Kidney (tissue), 13 donors: ENCODE measurements at regions not wholly inside any gene's neighbourhood (a gene's known extent, or its start where the extent isn't known, plus 50 kb on each side); places are given as distances from the start of the nearest gene placed in this dataset.
A peak's percentile ranks its signal among the peaks of the same experiment; 100 is the strongest.

Experiments used
- DNase-seq, 5 donors: peaks; one replicate each; pipeline ENCODE4 v3.0.0-alpha.2; 2013 to 2020
- FAIRE-seq: peaks from 2 replicates; lab custom pipeline; 2012; peaks lifted over from hg19 to GRCh38; lab: Jason Lieb, UNC
- H3K27ac ChIP-seq, 2 donors: one replicate each; pipeline ENCODE4 v1.7.0; 2013; ENCODE audit warnings: low read depth in 2 of 2, low read length in 2 of 2, inconsistent platforms in 1 of 2
- H3K27me3 ChIP-seq: one replicate; pipeline ENCODE4 v1.7.1; 2013; ENCODE audit warnings: low read length, inconsistent platforms; ENCODE audit not compliant: control insufficient read depth, insufficient read depth
- H3K36me3 ChIP-seq, 3 donors: one replicate each; pipeline versions ENCODE4 v1.7.0 to v1.7.1; 2013; ENCODE audit warnings: low read length in 3 of 3, control low read depth in 1 of 3, inconsistent platforms in 1 of 3; ENCODE audit not compliant: insufficient read depth in 3 of 3, control insufficient read depth in 2 of 3
- H3K4me1 ChIP-seq, 3 donors: one replicate each; pipeline versions ENCODE4 v1.7.0 to v1.7.1; 2013; ENCODE audit warnings: low read length in 3 of 3, inconsistent platforms in 1 of 3, low read depth in 1 of 3; ENCODE audit not compliant: control insufficient read depth in 2 of 3, insufficient read depth in 2 of 3
- H3K4me3 ChIP-seq, 3 donors: one replicate each; pipeline versions ENCODE4 v1.7.0 to v1.8.1; 2013; ENCODE audit warnings: low read length in 3 of 3, control low read depth in 1 of 3, inconsistent platforms in 1 of 3
- H3K9ac ChIP-seq, 3 donors: one replicate each; pipeline versions ENCODE4 v1.7.0 to v1.7.1; 2013; ENCODE audit warnings: low read length in 3 of 3, control low read depth in 1 of 3, inconsistent platforms in 1 of 3
- H3K9me3 ChIP-seq, 3 donors: one replicate each; pipeline versions ENCODE4 v1.7.0 to v1.7.1; 2013; ENCODE audit warnings: low read length in 3 of 3, control low read depth in 1 of 3, inconsistent platforms in 1 of 3; ENCODE audit not compliant: control insufficient read depth in 2 of 3, insufficient read depth in 1 of 3
- CTCF ChIP-seq: IDR thresholded peaks from 3 replicates; pipeline ENCODE4 v1.5.1; 2012; ENCODE audit warnings: mild to moderate bottlenecking, moderate library complexity, borderline replicate concordance; ENCODE audit not compliant: insufficient read depth; ENCODE audit errors: extremely low read depth
- intact Hi-C: fragments of 100-400 bp; cut with DNase I; formaldehyde crosslinking; loops from one replicate; pipeline ENCODE4 v1.11.1; 2022
- donor health status: control.
- donor health status: control.
- donor health status: control.
- donor health status: control.
- donor health status: control.
- donor health status: DM: yes; HTN: yes; CAD: no.
- donor health status: Normal renal cell carcinoma (clear cell type).

- H3K9ac ChIP-seq: no peak overlapping the region
- H3K27me3 ChIP-seq: no peaks in the 10 kb centered on the region
- DNase-seq (peak in 1 of 5 donors; percentile 17), FAIRE-seq (no peak)
- no peak for TF ChIP-seq CTCF
- intact Hi-C loops: no loop called here
- no peaks in the 10 kb centered on the region for H3K9me3 ChIP-seq
- H3K27ac ChIP-seq: no peak overlapping the region
- no peak overlapping the region for H3K4me3 ChIP-seq
- H3K36me3 ChIP-seq: no peaks in the 10 kb centered on the region
- no peaks in the 10 kb centered on the region for H3K4me1 ChIP-seq
Measured at GRCh38 chr7:119219663-119220062, 995.2 kb downstream of the ANKRD7 start.

DNA sequence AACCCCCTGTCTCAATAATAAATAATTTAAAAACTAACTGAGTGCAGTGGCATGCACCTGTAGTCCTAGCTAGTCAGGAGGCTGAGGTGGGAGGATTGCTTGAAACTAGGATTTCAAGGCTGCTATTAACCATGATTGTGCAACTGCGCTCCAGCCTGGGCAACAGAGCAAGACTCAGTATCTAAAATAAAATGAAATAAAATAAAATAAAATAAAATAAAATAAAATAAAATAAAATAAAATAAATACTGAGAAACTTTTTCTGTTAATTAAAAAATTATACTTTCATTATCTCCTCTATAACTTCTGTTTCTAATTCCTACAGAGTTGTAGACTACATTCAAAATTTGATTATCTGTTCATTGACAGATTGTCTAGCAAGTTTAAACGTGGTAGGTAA, 999.4 kb downstream of the ANKRD7 start:
- Histone ChIP-seq H3K27ac (no peak overlapping the region), H3K36me3 (no peaks in the 10 kb centered on the region), H3K4me3 (no peak overlapping the region), H3K9me3 (no peaks in the 10 kb centered on the region), H3K9ac (no peak overlapping the region), H3K4me1 (no peaks in the 10 kb centered on the region), H3K27me3 (no peaks in the 10 kb centered on the region)
- no peak for TF ChIP-seq CTCF
- intact Hi-C loops: no loop called here
- DNase-seq (no peak), FAIRE-seq (peak; percentile 30)

- Histone ChIP-seq H3K4me3 (no peak overlapping the region), H3K36me3 (no peaks in the 10 kb centered on the region), H3K27me3 (no peaks in the 10 kb centered on the region), H3K27ac (no peak overlapping the region), H3K9me3 (no peaks in the 10 kb centered on the region), H3K9ac (no peak overlapping the region), H3K4me1 (no peaks in the 10 kb centered on the region)
- no peak for FAIRE-seq
- intact Hi-C loops: no loop called here
- DNase-seq: no peak
- no peak for TF ChIP-seq CTCF
Measured at GRCh38 chr7:119228482-119228881, 1004.0 kb downstream of the ANKRD7 start.

DNA sequence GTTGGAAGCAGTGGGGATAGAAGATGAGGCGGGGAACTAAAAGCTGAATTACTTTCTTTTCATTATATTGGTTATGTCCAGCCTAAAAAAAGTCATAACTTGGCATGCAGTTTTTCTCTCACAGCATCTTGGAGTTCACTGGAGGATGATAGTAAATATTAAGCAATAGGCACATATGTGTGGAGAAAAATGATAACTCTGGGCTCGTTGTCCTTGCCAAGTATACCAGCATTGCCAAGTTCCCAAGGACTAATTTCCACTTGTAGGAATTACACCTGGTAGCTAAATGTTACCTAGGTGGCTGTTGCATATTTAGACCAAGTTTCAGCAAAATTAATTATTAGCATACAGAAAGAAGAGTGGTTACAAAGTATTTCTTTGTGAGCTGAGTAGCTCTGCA, 1007.6 kb downstream of the ANKRD7 start:
- intact Hi-C loops: no loop called here
- H3K27ac ChIP-seq: no peak overlapping the region
- H3K36me3 ChIP-seq: no peaks in the 10 kb centered on the region
- DNase-seq (no peak), FAIRE-seq (no peak)
- no peaks in the 10 kb centered on the region for H3K9me3 ChIP-seq
- H3K27me3 ChIP-seq: no peaks in the 10 kb centered on the region
- H3K4me1 ChIP-seq: no peaks in the 10 kb centered on the region
- TF ChIP-seq CTCF: no peak
- H3K9ac ChIP-seq: no peak overlapping the region
- H3K4me3 ChIP-seq: no peak overlapping the region
